ENCODE measurements at regions not wholly inside any gene's neighbourhood (a gene's known extent, or its start where the extent isn't known, plus 50 kb on each side); places are given as distances from the start of the nearest gene placed in this dataset.

DNA sequence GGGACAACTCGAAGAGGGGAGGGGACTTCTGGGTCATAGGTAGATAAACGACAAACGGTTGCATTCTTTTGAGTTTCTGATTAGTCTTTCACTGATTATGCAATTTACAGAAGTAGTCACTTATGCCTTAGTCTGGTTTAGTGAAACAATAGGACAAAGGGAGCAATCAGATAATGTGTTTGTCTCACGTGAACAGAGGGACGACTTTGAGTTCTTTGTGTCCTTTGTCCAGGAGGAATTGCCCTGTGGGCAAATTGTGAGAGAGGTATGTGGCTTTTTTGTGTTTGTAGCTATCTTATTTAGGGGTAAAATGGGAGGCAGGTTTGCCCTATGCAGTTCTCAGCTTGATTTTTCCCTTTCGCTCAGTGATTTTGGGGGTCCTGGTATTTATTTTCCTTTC is 362.9 kb upstream of the PCDH20 start:
- H4K20me1 ChIP-seq (replicated peaks; ENCODE audit: insufficient read depth): no peaks in the 10 kb centered on the region
- Mint-ChIP-seq H3K36me3 (ENCODE audit: low read depth) (no peaks in the 10 kb centered on the region), H3K27me3 (ENCODE audit: insufficient read depth, low read depth, poor library complexity) (no peaks in the 10 kb centered on the region), H3K27ac (no peak overlapping the region; the same call in 1 of the 2 replicates), H3K4me3 (no peak overlapping the region), H3K9me3 (no peaks in the 10 kb centered on the region), H3K4me1 (no peaks in the 10 kb centered on the region; the same call in 2 of the 3 replicates)
- no peaks in the 10 kb centered on the region for H3K9me2 ChIP-seq (ENCODE audit: insufficient read depth)
- no peak overlapping the region for H3K27ac ChIP-seq (ENCODE audit: low read depth)
- no peaks in the 10 kb centered on the region for H3F3A ChIP-seq (replicated peaks; ENCODE audit: low read depth)
- H3K4me3 ChIP-seq: no peak overlapping the region
- ATAC-seq (peak; percentile 39; the same call in 2 of the 3 replicates), DNase-seq (ENCODE audit: low spot score) (peak; percentile 51)
- no peak overlapping the region for H2AFZ ChIP-seq
- H3K27me3 ChIP-seq (ENCODE audit: insufficient read depth): no peaks in the 10 kb centered on the region
- no peaks in the 10 kb centered on the region for H3K79me2 ChIP-seq (replicated peaks; ENCODE audit: insufficient read depth)
- H3K4me1 ChIP-seq (ENCODE audit: insufficient read depth): no peaks in the 10 kb centered on the region
- H3K4me2 ChIP-seq: no peak overlapping the region
- TF ChIP-seq ETS1 (IDR thresholded peaks at IDR 0.05) (no peak), JUNB (IDR thresholded peaks at IDR 0.05; ENCODE audit: unreplicated experiment) (no peak), EZH2phosphoT487 (IDR thresholded peaks at IDR 0.05; ENCODE audit: unreplicated experiment) (no peak), STAT1 (IDR thresholded peaks at IDR 0.05; ENCODE audit: unreplicated experiment) (no peak), NANOG (IDR thresholded peaks at IDR 0.05; ENCODE audit: borderline replicate concordance) (no peak), CREB1 (CRISPR knock-in tag; IDR thresholded peaks at IDR 0.05; ENCODE audit: low read depth) (no peak), POLR2AphosphoS5 (IDR thresholded peaks at IDR 0.05; ENCODE audit: low read depth) (no peak), EZH2 (IDR thresholded peaks at IDR 0.05; ENCODE audit: low read depth, unreplicated experiment) (no peak), ZNF331 (CRISPR knock-in tag; IDR thresholded peaks at IDR 0.05; ENCODE audit: low read depth) (no peak)
- TF ChIP-seq, protein P1, sequence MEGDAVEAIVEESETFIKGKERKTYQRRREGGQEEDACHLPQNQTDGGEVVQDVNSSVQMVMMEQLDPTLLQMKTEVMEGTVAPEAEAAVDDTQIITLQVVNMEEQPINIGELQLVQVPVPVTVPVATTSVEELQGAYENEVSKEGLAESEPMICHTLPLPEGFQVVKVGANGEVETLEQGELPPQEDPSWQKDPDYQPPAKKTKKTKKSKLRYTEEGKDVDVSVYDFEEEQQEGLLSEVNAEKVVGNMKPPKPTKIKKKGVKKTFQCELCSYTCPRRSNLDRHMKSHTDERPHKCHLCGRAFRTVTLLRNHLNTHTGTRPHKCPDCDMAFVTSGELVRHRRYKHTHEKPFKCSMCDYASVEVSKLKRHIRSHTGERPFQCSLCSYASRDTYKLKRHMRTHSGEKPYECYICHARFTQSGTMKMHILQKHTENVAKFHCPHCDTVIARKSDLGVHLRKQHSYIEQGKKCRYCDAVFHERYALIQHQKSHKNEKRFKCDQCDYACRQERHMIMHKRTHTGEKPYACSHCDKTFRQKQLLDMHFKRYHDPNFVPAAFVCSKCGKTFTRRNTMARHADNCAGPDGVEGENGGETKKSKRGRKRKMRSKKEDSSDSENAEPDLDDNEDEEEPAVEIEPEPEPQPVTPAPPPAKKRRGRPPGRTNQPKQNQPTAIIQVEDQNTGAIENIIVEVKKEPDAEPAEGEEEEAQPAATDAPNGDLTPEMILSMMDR (conservative IDR thresholded peaks at IDR 0.05; ENCODE audit: low read depth in 2 of 2): no peak
- TF ChIP-seq, protein P2, sequence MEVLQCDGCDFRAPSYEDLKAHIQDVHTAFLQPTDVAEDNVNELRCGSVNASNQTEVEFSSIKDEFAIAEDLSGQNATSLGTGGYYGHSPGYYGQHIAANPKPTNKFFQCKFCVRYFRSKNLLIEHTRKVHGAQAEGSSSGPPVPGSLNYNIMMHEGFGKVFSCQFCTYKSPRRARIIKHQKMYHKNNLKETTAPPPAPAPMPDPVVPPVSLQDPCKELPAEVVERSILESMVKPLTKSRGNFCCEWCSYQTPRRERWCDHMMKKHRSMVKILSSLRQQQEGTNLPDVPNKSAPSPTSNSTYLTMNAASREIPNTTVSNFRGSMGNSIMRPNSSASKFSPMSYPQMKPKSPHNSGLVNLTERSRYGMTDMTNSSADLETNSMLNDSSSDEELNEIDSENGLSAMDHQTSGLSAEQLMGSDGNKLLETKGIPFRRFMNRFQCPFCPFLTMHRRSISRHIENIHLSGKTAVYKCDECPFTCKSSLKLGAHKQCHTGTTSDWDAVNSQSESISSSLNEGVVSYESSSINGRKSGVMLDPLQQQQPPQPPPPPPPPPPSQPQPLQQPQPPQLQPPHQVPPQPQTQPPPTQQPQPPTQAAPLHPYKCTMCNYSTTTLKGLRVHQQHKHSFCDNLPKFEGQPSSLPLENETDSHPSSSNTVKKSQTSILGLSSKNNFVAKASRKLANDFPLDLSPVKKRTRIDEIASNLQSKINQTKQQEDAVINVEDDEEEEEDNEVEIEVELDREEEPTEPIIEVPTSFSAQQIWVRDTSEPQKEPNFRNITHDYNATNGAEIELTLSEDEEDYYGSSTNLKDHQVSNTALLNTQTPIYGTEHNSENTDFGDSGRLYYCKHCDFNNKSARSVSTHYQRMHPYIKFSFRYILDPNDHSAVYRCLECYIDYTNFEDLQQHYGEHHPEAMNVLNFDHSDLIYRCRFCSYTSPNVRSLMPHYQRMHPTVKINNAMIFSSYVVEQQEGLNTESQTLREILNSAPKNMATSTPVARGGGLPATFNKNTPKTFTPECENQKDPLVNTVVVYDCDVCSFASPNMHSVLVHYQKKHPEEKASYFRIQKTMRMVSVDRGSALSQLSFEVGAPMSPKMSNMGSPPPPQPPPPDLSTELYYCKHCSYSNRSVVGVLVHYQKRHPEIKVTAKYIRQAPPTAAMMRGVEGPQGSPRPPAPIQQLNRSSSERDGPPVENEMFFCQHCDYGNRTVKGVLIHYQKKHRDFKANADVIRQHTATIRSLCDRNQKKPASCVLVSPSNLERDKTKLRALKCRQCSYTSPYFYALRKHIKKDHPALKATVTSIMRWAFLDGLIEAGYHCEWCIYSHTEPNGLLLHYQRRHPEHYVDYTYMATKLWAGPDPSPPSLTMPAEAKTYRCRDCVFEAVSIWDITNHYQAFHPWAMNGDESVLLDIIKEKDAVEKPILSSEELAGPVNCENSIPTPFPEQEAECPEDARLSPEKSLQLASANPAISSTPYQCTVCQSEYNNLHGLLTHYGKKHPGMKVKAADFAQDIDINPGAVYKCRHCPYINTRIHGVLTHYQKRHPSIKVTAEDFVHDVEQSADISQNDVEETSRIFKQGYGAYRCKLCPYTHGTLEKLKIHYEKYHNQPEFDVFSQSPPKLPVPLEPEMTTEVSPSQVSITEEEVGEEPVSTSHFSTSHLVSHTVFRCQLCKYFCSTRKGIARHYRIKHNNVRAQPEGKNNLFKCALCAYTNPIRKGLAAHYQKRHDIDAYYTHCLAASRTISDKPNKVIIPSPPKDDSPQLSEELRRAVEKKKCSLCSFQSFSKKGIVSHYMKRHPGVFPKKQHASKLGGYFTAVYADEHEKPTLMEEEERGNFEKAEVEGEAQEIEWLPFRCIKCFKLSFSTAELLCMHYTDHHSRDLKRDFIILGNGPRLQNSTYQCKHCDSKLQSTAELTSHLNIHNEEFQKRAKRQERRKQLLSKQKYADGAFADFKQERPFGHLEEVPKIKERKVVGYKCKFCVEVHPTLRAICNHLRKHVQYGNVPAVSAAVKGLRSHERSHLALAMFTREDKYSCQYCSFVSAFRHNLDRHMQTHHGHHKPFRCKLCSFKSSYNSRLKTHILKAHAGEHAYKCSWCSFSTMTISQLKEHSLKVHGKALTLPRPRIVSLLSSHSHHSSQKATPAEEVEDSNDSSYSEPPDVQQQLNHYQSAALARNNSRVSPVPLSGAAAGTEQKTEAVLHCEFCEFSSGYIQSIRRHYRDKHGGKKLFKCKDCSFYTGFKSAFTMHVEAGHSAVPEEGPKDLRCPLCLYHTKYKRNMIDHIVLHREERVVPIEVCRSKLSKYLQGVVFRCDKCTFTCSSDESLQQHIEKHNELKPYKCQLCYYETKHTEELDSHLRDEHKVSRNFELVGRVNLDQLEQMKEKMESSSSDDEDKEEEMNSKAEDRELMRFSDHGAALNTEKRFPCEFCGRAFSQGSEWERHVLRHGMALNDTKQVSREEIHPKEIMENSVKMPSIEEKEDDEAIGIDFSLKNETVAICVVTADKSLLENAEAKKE (CRISPR knock-in tag; IDR thresholded peaks at IDR 0.05): no peak
- TF ChIP-seq, protein P3, sequence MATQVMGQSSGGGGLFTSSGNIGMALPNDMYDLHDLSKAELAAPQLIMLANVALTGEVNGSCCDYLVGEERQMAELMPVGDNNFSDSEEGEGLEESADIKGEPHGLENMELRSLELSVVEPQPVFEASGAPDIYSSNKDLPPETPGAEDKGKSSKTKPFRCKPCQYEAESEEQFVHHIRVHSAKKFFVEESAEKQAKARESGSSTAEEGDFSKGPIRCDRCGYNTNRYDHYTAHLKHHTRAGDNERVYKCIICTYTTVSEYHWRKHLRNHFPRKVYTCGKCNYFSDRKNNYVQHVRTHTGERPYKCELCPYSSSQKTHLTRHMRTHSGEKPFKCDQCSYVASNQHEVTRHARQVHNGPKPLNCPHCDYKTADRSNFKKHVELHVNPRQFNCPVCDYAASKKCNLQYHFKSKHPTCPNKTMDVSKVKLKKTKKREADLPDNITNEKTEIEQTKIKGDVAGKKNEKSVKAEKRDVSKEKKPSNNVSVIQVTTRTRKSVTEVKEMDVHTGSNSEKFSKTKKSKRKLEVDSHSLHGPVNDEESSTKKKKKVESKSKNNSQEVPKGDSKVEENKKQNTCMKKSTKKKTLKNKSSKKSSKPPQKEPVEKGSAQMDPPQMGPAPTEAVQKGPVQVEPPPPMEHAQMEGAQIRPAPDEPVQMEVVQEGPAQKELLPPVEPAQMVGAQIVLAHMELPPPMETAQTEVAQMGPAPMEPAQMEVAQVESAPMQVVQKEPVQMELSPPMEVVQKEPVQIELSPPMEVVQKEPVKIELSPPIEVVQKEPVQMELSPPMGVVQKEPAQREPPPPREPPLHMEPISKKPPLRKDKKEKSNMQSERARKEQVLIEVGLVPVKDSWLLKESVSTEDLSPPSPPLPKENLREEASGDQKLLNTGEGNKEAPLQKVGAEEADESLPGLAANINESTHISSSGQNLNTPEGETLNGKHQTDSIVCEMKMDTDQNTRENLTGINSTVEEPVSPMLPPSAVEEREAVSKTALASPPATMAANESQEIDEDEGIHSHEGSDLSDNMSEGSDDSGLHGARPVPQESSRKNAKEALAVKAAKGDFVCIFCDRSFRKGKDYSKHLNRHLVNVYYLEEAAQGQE (IDR thresholded peaks at IDR 0.05; ENCODE audit: unreplicated experiment): no peak
- H3K36me3 ChIP-seq (ENCODE audit: insufficient read depth): no peaks in the 10 kb centered on the region

Measured in GM23338 (cell line).